Neural cell (in vitro differentiated cells): ENCODE measurements at regions not wholly inside any gene's neighbourhood (a gene's known extent, or its start where the extent isn't known, plus 50 kb on each side); places are given as distances from the start of the nearest gene placed in this dataset.
A peak's percentile ranks its signal among the peaks of the same experiment; 100 is the strongest.

Experiments used
- EP300 ChIP-seq: fragments of 450-650 bp; conservative IDR thresholded peaks from 2 replicates; pipeline ENCODE4 v1.6.1; 2014; ENCODE audit warnings: antibody characterized with exemption, mild to moderate bottlenecking, moderate library complexity; ENCODE audit not compliant: poor library complexity, severe bottlenecking
- EZH2 ChIP-seq: fragments of 200-600, 300-800 bp; shearing (Covaris generic), sonication (generic); IDR thresholded peaks from 2 replicates; pipeline ENCODE4 v1.6.1; 2014; ENCODE audit warnings: antibody characterized with exemption, low read length, borderline replicate concordance, mild to moderate bottlenecking; ENCODE audit not compliant: insufficient read depth, poor library complexity, severe bottlenecking
- MXI1 ChIP-seq: fragments of 450-650 bp; conservative IDR thresholded peaks from 2 replicates; pipeline ENCODE4 v1.6.1; 2014; ENCODE audit warnings: antibody characterized with exemption, mild to moderate bottlenecking; ENCODE audit not compliant: poor library complexity, severe bottlenecking
- POLR2AphosphoS5 ChIP-seq: IDR thresholded peaks from 2 replicates; pipeline ENCODE4 v1.6.1; 2012
- RAD21 ChIP-seq: fragments of 450-650 bp; conservative IDR thresholded peaks from 2 replicates; pipeline ENCODE4 v1.6.1; 2014; ENCODE audit warnings: antibody characterized with exemption, mild to moderate bottlenecking, moderate library complexity
- SMC3 ChIP-seq: fragments of 450-650 bp; conservative IDR thresholded peaks from 2 replicates; pipeline ENCODE4 v1.6.1; 2014; ENCODE audit warnings: antibody characterized with exemption, mild to moderate bottlenecking, moderate library complexity; ENCODE audit not compliant: poor library complexity
- TAF1 ChIP-seq: IDR thresholded peaks from 2 replicates; pipeline ENCODE4 v1.6.1; 2012; ENCODE audit warnings: low read depth
- TF ChIP-seq, protein P1 (sequence below): fragments of 450-650 bp; IDR thresholded peaks from 2 replicates; pipeline ENCODE4 v1.5.1; 2014; ENCODE audit warnings: antibody characterized with exemption, mild to moderate bottlenecking, moderate library complexity; ENCODE audit not compliant: poor library complexity, severe bottlenecking
- TF ChIP-seq, protein P2 (sequence below): IDR thresholded peaks from 2 replicates; pipeline ENCODE4 v1.6.1; 2012; ENCODE audit warnings: borderline replicate concordance

GRCh38 chr1:231106347-231106746 is 55.5 kb upstream of the TRIM67 start:
- TF ChIP-seq TAF1 (no peak), POLR2AphosphoS5 (no peak), RAD21 (no peak), EZH2 (no peak), EP300 (peak; percentile 35), SMC3 (no peak), MXI1 (no peak)
- TF ChIP-seq, protein P1, sequence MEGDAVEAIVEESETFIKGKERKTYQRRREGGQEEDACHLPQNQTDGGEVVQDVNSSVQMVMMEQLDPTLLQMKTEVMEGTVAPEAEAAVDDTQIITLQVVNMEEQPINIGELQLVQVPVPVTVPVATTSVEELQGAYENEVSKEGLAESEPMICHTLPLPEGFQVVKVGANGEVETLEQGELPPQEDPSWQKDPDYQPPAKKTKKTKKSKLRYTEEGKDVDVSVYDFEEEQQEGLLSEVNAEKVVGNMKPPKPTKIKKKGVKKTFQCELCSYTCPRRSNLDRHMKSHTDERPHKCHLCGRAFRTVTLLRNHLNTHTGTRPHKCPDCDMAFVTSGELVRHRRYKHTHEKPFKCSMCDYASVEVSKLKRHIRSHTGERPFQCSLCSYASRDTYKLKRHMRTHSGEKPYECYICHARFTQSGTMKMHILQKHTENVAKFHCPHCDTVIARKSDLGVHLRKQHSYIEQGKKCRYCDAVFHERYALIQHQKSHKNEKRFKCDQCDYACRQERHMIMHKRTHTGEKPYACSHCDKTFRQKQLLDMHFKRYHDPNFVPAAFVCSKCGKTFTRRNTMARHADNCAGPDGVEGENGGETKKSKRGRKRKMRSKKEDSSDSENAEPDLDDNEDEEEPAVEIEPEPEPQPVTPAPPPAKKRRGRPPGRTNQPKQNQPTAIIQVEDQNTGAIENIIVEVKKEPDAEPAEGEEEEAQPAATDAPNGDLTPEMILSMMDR, result no peak
- TF ChIP-seq, protein P2, sequence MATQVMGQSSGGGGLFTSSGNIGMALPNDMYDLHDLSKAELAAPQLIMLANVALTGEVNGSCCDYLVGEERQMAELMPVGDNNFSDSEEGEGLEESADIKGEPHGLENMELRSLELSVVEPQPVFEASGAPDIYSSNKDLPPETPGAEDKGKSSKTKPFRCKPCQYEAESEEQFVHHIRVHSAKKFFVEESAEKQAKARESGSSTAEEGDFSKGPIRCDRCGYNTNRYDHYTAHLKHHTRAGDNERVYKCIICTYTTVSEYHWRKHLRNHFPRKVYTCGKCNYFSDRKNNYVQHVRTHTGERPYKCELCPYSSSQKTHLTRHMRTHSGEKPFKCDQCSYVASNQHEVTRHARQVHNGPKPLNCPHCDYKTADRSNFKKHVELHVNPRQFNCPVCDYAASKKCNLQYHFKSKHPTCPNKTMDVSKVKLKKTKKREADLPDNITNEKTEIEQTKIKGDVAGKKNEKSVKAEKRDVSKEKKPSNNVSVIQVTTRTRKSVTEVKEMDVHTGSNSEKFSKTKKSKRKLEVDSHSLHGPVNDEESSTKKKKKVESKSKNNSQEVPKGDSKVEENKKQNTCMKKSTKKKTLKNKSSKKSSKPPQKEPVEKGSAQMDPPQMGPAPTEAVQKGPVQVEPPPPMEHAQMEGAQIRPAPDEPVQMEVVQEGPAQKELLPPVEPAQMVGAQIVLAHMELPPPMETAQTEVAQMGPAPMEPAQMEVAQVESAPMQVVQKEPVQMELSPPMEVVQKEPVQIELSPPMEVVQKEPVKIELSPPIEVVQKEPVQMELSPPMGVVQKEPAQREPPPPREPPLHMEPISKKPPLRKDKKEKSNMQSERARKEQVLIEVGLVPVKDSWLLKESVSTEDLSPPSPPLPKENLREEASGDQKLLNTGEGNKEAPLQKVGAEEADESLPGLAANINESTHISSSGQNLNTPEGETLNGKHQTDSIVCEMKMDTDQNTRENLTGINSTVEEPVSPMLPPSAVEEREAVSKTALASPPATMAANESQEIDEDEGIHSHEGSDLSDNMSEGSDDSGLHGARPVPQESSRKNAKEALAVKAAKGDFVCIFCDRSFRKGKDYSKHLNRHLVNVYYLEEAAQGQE, result no peak
